Upper lobe of left lung (tissue), 4 donors: ENCODE measurements at regions not wholly inside any gene's neighbourhood (a gene's known extent, or its start where the extent isn't known, plus 50 kb on each side); places are given as distances from the start of the nearest gene placed in this dataset.

Source experiments
- EP300 ChIP-seq, 4 donors: sonication (generic); formaldehyde crosslinking; IDR thresholded peaks; one replicate each; pipeline ENCODE4 v1.5.1; 2017; ENCODE audit warnings: antibody characterized with exemption in 4 of 4, control low read depth in 2 of 4
- POLR2A ChIP-seq, 4 donors: fragments of 450-650 bp; IDR thresholded peaks; one replicate each; pipeline ENCODE4 v1.5.1; 2016 to 2017; ENCODE audit warnings: antibody characterized with exemption in 4 of 4, mild to moderate bottlenecking in 2 of 4
- POLR2AphosphoS5 ChIP-seq, 2 donors: sonication (generic); formaldehyde crosslinking; IDR thresholded peaks; one replicate each; pipeline ENCODE4 v1.5.1; 2017; ENCODE audit warnings: antibody characterized with exemption in 2 of 2
- TF ChIP-seq, protein P1 (sequence below), 6 experiments: fragments of 450-650 bp in 4 of 6; fragments of 200-600 bp in 2 of 6; sonication (generic) in 2 of 6; IDR thresholded peaks; one replicate each; pipeline ENCODE4 v1.5.1; 2016 to 2019; ENCODE audit warnings: antibody characterized with exemption in 6 of 6

DNA sequence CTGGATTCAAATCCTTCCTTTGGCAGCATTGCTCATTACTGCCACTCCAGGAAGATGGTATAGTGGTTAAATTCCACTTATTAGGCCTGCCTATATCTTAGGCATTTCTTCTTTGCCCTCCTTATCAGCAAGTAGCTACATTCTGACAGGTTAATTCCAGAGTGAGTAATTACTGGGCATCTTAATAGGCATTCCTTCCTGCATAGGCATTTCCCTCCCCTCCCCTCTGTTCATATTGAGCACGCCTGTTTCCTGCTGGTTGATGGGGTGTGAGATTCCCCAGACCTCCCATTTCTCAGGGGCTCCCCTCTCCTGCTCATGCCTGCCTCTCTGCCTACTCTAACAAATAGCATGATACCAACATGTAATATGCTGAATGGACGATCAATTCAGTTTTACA lies 305.9 kb downstream of the CYLC2 start:
- TF ChIP-seq, protein P1, sequence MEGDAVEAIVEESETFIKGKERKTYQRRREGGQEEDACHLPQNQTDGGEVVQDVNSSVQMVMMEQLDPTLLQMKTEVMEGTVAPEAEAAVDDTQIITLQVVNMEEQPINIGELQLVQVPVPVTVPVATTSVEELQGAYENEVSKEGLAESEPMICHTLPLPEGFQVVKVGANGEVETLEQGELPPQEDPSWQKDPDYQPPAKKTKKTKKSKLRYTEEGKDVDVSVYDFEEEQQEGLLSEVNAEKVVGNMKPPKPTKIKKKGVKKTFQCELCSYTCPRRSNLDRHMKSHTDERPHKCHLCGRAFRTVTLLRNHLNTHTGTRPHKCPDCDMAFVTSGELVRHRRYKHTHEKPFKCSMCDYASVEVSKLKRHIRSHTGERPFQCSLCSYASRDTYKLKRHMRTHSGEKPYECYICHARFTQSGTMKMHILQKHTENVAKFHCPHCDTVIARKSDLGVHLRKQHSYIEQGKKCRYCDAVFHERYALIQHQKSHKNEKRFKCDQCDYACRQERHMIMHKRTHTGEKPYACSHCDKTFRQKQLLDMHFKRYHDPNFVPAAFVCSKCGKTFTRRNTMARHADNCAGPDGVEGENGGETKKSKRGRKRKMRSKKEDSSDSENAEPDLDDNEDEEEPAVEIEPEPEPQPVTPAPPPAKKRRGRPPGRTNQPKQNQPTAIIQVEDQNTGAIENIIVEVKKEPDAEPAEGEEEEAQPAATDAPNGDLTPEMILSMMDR (IDR thresholded peaks at IDR 0.05) = no peak
- TF ChIP-seq POLR2AphosphoS5 (IDR thresholded peaks at IDR 0.05) (no peak), POLR2A (IDR thresholded peaks at IDR 0.05) (no peak), EP300 (IDR thresholded peaks at IDR 0.05) (no peak)
